NT2/D1 (cell line): ENCODE measurements at regions not wholly inside any gene's neighbourhood (a gene's known extent, or its start where the extent isn't known, plus 50 kb on each side); places are given as distances from the start of the nearest gene placed in this dataset.

Source experiments
- SUZ12 ChIP-seq: IDR thresholded peaks from 2 replicates; pipeline ENCODE4 v1.6.1; 2011; ENCODE audit not compliant: insufficient read length, insufficient read depth; ENCODE audit errors: extremely low read depth
- ZNF274 ChIP-seq: IDR thresholded peaks from 2 replicates; pipeline ENCODE4 v1.6.1; 2011; ENCODE audit warnings: mild to moderate bottlenecking, low read depth, low read length

GRCh38 chr3:72034986-72035385 lies 250.0 kb upstream of the PROK2 start:
- TF ChIP-seq SUZ12 (no peak), ZNF274 (no peak)
